Suprapubic skin (tissue), 4 donors: ENCODE measurements at regions not wholly inside any gene's neighbourhood (a gene's known extent, or its start where the extent isn't known, plus 50 kb on each side); places are given as distances from the start of the nearest gene placed in this dataset.

Source experiments
- DNase-seq, 2 donors: peaks; one replicate each; pipeline ENCODE4 v3.0.0-alpha.2; 2019; ENCODE audit warnings: low spot score in 2 of 2
- H3K27ac ChIP-seq: fragments of 200-600 bp; sonication (generic); one replicate; pipeline ENCODE4 v1.5.1; 2019
- H3K27me3 ChIP-seq: fragments of 200-600 bp; sonication (generic); one replicate; pipeline ENCODE4 v1.5.1; 2019
- H3K36me3 ChIP-seq: fragments of 200-600 bp; sonication (generic); one replicate; pipeline ENCODE4 v1.5.1; 2019
- H3K4me1 ChIP-seq: fragments of 200-600 bp; sonication (generic); one replicate; pipeline ENCODE4 v1.5.1; 2019
- H3K4me3 ChIP-seq: fragments of 200-600 bp; sonication (generic); one replicate; pipeline ENCODE4 v1.5.1; 2019; ENCODE audit warnings: mild to moderate bottlenecking
- H3K9me3 ChIP-seq: fragments of 200-600 bp; sonication (generic); one replicate; pipeline ENCODE4 v1.5.1; 2019
- EP300 ChIP-seq: sonication (generic); formaldehyde crosslinking; IDR thresholded peaks from one replicate; pipeline ENCODE4 v1.6.1; 2017; ENCODE audit warnings: antibody characterized with exemption
- POLR2A ChIP-seq, 2 donors: fragments of 450-650 bp; IDR thresholded peaks; one replicate each; pipeline ENCODE4 v1.6.1; 2017; ENCODE audit warnings: antibody characterized with exemption in 2 of 2, mild to moderate bottlenecking in 2 of 2, moderate library complexity in 2 of 2
- POLR2AphosphoS5 ChIP-seq, 3 donors: sonication (generic); formaldehyde crosslinking; IDR thresholded peaks; one replicate each; pipeline ENCODE4 v1.6.1; 2017; ENCODE audit warnings: antibody characterized with exemption in 3 of 3
- WGBS: methylation state at CpG from one replicate; pipeline ENCODE4 v1.1.5; 2018; 5-methylcytosine and 5-hydroxymethylcytosine counted together
- TF ChIP-seq, protein P1 (sequence below), 2 donors: fragments of 200-600 bp in 1 of 2; fragments of 450-650 bp in 1 of 2; sonication (generic) in 1 of 2; IDR thresholded peaks; one replicate each; pipeline ENCODE4 v1.5.1; 2016 to 2019; ENCODE audit warnings: antibody characterized with exemption in 2 of 2, mild to moderate bottlenecking in 1 of 2, moderate library complexity in 1 of 2

GRCh38 chr16:8168016-8168415 lies 422.3 kb downstream of the TMEM114 start:
- Histone ChIP-seq H3K36me3 (no peaks in the 10 kb centered on the region), H3K4me3 (no peak overlapping the region), H3K27me3 (peaks cover 4% of the 10 kb centered on the region), H3K9me3 (no peaks in the 10 kb centered on the region), H3K4me1 (no peaks in the 10 kb centered on the region), H3K27ac (no peak overlapping the region)
- DNase-seq: no peak
- TF ChIP-seq, protein P1, sequence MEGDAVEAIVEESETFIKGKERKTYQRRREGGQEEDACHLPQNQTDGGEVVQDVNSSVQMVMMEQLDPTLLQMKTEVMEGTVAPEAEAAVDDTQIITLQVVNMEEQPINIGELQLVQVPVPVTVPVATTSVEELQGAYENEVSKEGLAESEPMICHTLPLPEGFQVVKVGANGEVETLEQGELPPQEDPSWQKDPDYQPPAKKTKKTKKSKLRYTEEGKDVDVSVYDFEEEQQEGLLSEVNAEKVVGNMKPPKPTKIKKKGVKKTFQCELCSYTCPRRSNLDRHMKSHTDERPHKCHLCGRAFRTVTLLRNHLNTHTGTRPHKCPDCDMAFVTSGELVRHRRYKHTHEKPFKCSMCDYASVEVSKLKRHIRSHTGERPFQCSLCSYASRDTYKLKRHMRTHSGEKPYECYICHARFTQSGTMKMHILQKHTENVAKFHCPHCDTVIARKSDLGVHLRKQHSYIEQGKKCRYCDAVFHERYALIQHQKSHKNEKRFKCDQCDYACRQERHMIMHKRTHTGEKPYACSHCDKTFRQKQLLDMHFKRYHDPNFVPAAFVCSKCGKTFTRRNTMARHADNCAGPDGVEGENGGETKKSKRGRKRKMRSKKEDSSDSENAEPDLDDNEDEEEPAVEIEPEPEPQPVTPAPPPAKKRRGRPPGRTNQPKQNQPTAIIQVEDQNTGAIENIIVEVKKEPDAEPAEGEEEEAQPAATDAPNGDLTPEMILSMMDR (IDR thresholded peaks at IDR 0.05): no peak
- TF ChIP-seq POLR2AphosphoS5 (IDR thresholded peaks at IDR 0.05) (no peak), EP300 (no peak), POLR2A (IDR thresholded peaks at IDR 0.05) (no peak)
- 54% methylated on average over 10 of the region's 10 CpGs for WGBS

GRCh38 chr16:8167436-8167835 lies 422.9 kb downstream of the TMEM114 start:
- no peak for DNase-seq
- Histone ChIP-seq H3K4me1 (no peaks in the 10 kb centered on the region), H3K36me3 (no peaks in the 10 kb centered on the region), H3K9me3 (no peaks in the 10 kb centered on the region), H3K27me3 (peaks cover 4% of the 10 kb centered on the region), H3K4me3 (no peak overlapping the region), H3K27ac (no peak overlapping the region)
- WGBS: 59% methylated on average over 5 of the region's 5 CpGs
- TF ChIP-seq POLR2A (IDR thresholded peaks at IDR 0.05) (no peak), EP300 (no peak), POLR2AphosphoS5 (IDR thresholded peaks at IDR 0.05) (no peak)
- TF ChIP-seq, protein P1 (IDR thresholded peaks at IDR 0.05): no peak

GRCh38 chr16:8158051-8158450 lies 432.3 kb downstream of the TMEM114 start:
- Histone ChIP-seq H3K9me3 (peaks cover 3% of the 10 kb centered on the region), H3K4me1 (no peaks in the 10 kb centered on the region), H3K36me3 (no peaks in the 10 kb centered on the region), H3K27ac (no peak overlapping the region), H3K4me3 (no peak overlapping the region), H3K27me3 (no peaks in the 10 kb centered on the region)
- WGBS: 74% methylated on average over 5 of the region's 5 CpGs
- no peak for TF ChIP-seq POLR2A (IDR thresholded peaks at IDR 0.05)
- TF ChIP-seq, protein P1 (IDR thresholded peaks at IDR 0.05): no peak
- no peak for TF ChIP-seq POLR2AphosphoS5 (IDR thresholded peaks at IDR 0.05)
- TF ChIP-seq EP300: no peak
- DNase-seq: no peak

GRCh38 chr16:8155275-8155674 lies 435.0 kb downstream of the TMEM114 start:
- Histone ChIP-seq H3K27me3 (no peaks in the 10 kb centered on the region), H3K4me3 (no peak overlapping the region), H3K27ac (no peak overlapping the region), H3K9me3 (peaks cover 8% of the 10 kb centered on the region), H3K4me1 (no peaks in the 10 kb centered on the region), H3K36me3 (no peaks in the 10 kb centered on the region)
- TF ChIP-seq POLR2A (IDR thresholded peaks at IDR 0.05) (no peak), EP300 (no peak), POLR2AphosphoS5 (IDR thresholded peaks at IDR 0.05) (no peak)
- TF ChIP-seq, protein P1 (IDR thresholded peaks at IDR 0.05): no peak
- DNase-seq: no peak
- WGBS: 50% methylated on average over 2 of the region's 2 CpGs

DNA sequence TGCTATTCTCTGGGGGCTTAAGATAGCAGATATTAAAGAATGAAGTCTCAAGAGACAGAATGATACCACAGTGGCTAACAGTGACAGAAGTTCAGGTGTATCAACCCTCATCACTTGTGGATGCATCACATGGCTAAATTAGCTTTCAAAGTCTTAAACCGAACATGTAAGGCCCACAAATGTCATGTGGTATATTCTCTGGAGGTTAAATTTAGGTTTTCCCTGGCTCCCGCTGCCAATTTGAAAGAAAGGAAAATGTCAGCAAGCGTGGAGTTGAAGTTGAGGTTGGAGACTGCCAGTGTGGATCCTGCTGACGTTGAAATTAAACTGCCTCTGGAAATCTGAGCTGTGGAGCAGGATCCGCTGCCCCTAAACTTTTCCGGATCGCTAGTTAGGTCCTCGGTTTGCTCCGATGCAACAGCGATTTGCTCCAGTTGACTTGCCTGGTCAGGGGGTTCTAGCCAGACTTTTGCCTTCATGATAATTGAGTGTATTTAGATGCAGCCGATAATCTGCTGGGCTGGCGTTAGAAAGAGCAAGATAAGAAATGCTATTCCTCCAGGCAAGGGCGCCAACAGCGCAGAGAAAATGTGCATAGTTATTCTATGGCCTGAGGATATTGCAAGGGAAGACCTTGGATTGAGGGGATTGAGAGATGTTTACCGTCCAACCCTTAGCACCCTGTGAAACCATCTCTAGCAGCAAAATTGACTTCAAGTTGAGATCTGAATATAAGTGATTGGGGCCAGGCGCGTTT lies 443.9 kb downstream of the TMEM114 start:
- no peak overlapping the region for H3K4me3 ChIP-seq
- H3K4me1 ChIP-seq: no peaks in the 10 kb centered on the region
- H3K36me3 ChIP-seq: no peaks in the 10 kb centered on the region
- DNase-seq: no peak
- H3K9me3 ChIP-seq: peaks cover 1% of the 10 kb centered on the region
- no peak overlapping the region for H3K27ac ChIP-seq
- no peak for TF ChIP-seq POLR2A (IDR thresholded peaks at IDR 0.05)
- TF ChIP-seq EP300: no peak
- TF ChIP-seq POLR2AphosphoS5 (IDR thresholded peaks at IDR 0.05): no peak
- TF ChIP-seq, protein P1 (IDR thresholded peaks at IDR 0.05): no peak
- WGBS: 86% methylated on average over 17 of the region's 17 CpGs
- H3K27me3 ChIP-seq: no peaks in the 10 kb centered on the region
